T47D (cell line): ENCODE measurements at regions not wholly inside any gene's neighbourhood (a gene's known extent, or its start where the extent isn't known, plus 50 kb on each side); places are given as distances from the start of the nearest gene placed in this dataset.
A peak's percentile ranks its signal among the peaks of the same experiment; 100 is the strongest.
"Not testable (repeated sequence)": the region's sequence is repeated elsewhere in the genome, so short reads cannot be mapped to it uniquely, and the experiment has no call there.

ENCODE experiments used
- DNase-seq, 2 experiments: peaks; one replicate each; pipeline versions ENCODE4 v3.0.0 to v3.0.0-alpha.2; 2011 to 2012; ENCODE audit warnings: low read depth in 1 of 2, low spot score in 1 of 2
- JUND ChIP-seq: IDR thresholded peaks from 2 replicates; pipeline ENCODE4 v1.6.1; 2012; ENCODE audit warnings: low read depth
- in situ Hi-C: cut with HindIII; loops from 2 replicates; pipeline ENCODE4 v1.10.0; 2016; ENCODE audit warnings: low sequenced_read_pairs, low pct_unique_long_range_greater_than_20kb

GRCh38 chr15:47035475-47036406, 681.6 kb upstream of the SEMA6D start:
- in situ Hi-C loops = no loop called here
- DNase-seq = no peak
- no peak for TF ChIP-seq JUND

DNA sequence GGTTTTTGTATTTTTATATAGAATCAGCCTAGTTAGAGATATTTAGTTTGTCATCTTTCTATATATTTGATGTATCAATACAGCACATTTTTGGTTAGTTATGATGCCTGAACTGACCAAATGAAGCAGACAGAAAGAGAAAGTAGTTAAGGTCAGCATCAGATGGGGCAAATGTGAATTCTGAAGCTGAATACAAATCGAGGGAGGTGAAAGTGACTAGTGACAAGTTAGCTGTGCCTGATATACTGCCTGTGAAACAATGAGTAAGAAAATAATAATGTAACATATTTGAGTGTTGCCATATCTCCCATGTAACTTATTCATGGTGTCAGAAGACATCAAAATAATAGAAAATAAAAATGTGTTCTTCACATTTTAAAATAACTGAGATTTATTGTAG, 680.3 kb upstream of the SEMA6D start:
- in situ Hi-C loops = no loop called here
- DNase-seq = no peak
- no peak for TF ChIP-seq JUND

- in situ Hi-C loops = no loop called here
- DNase-seq = no peak
- TF ChIP-seq JUND = no peak
These were observed 678.1 kb upstream of the SEMA6D start for GRCh38 chr15:47039225-47039624.

DNA sequence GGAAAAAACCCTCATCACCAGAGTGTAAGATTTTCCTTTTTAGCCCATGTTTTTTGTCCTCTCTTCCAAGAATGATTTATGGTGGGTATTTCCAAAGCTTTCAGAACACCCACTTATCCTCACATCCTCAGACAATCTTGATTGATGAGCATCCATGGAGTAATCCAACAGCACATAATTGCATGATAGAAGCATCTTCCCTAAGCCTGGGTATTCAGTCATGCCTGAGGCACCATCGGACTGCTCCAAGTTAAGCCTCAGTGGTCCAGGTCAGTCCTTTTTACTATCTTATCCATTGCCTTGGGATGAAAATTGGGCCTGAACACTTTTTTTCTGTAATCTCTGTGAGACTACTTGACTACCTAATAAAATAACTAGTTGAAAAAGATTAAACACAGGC, 676.0 kb upstream of the SEMA6D start:
- TF ChIP-seq JUND = no peak
- in situ Hi-C loops = no loop called here
- no peak for DNase-seq

DNA sequence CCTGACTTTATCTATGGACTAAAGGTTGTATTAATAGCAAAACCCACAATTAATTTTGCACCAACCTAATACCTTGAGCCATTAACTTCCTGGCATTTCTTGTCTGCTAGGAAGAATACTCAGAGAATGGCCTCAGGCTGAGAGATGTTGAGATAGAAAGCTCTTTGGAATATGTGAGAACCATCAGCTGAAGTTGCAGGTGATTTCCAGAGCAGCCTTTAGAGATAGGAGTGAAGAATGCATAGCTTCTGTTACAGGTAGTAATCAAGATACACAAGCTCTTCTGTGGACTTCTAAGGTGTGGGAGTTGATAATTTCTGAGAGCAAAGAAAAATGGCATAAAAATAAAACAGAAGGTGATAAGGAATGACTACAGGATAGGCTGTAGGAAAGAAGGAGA, 669.3 kb upstream of the SEMA6D start:
- in situ Hi-C loops, DNase-seq: not testable (repeated sequence)

DNA sequence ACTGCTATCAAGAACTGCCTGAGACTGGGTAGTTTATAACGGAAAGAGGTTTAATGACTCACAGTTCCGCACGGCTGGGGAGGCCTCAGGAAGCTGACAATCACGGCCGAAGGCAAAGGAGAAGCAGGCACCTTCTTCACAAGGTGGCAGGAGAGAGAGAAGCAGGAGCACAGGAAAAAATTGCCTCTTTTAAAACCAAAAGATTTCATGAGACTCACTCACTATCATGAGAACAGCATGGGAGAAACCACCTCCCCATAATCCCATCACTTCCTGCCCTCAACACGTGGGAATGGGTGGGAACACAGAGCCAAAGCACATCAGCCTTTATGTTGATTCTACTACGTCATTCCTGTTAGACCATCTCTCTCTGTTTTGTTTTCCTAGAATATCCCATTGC, 650.9 kb upstream of the SEMA6D start:
- in situ Hi-C loops = no loop called here
- DNase-seq = no peak
- TF ChIP-seq JUND = no peak

DNA sequence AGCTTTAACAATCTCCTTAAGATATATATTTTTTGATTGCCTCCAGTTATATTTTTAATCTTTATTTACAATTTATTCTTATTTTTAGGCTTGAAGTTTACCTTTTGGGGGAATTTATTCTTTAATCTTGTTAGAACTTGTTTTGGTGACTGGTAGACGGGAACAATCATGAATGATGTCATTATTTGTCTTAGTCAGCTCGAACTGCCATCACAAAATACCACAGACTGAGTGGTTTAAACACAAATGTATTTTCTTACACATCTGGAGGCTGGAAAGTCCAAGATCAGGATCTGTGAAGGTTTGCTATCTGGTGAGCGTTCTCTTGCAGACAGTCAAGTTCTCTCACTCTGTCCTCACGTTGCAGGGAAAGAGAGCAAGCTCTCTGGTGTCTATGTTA, 639.5 kb upstream of the SEMA6D start:
- in situ Hi-C loops = not testable (repeated sequence)

GRCh38 chr15:47095833-47096232, 621.5 kb upstream of the SEMA6D start:
- DNase-seq = peak in 1 of 2 experiments; percentile 23
- in situ Hi-C loops = no loop called here
- TF ChIP-seq JUND = no peak

More for the DNA sequence above, 639.5 kb upstream of the SEMA6D start:
- not testable (repeated sequence) for DNase-seq

DNA sequence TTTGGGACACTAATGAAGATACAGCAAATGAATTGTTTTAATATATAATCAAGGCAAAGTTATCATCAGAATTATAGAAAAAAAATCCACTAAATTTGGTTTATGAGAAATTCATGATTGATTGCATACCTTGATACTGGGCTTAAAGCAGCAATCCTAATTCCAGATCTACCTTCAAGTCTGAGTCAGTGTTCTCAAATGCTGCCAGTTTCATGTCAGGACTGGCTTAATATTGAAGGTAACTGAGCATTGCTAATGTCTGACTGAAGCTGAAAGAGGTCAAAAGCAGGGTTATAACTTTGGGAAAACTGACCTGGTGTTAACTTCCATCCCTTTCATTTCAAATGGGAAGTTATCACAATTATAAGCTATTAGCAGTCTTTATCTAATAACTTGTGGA, 618.8 kb upstream of the SEMA6D start:
- DNase-seq, in situ Hi-C loops: not testable (repeated sequence)

GRCh38 chr15:47099801-47100200, 617.5 kb upstream of the SEMA6D start:
- in situ Hi-C loops, DNase-seq: not testable (repeated sequence)

- DNase-seq, in situ Hi-C loops: not testable (repeated sequence)
These were observed 608.5 kb upstream of the SEMA6D start for GRCh38 chr15:47108800-47109199.

DNA sequence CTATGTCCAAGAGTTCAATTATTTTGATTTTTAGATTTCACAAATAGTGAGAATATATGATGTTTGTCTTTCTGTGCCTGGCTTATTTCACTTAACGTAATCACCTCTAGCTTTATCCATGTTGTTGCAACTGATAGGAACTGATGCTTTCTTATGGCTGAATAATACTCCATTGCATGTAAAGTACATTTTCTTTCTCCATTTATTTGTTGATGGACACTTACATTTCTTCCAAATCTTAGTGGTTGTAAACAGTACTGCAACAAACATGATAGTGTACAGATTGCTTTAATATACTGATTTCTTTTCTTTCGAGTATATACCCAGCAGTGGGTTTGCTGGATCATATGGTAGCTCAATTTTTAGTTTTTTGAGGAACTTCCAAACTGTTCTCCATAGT, 600.6 kb upstream of the SEMA6D start:
- in situ Hi-C loops = no loop called here
- no peak for TF ChIP-seq JUND
- DNase-seq = no peak

DNA sequence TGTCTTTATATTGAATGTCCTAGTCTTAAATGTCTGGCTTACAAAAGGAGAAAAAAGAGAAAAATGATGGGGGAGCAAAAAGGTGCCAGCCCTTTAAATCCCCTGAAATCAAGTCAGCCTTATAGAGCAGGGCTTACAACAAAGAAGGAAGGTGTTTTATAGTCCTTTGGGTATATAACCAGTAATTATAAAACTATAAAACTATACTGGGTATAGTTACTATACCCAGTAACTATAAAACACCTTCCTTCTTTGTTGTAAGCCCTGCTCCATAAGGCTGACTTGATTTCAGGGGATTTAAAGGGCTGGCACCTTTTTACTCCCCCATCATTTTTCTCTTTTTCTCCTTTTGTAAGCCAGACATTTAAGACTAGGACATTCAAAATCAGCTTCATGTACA, 598.0 kb upstream of the SEMA6D start:
- no peak for TF ChIP-seq JUND
- DNase-seq = no peak
- in situ Hi-C loops = no loop called here
